Right atrium auricular region (tissue), 2 donors: ENCODE measurements at regions not wholly inside any gene's neighbourhood (a gene's known extent, or its start where the extent isn't known, plus 50 kb on each side); places are given as distances from the start of the nearest gene placed in this dataset.

Experiments
- DNase-seq: peaks from one replicate; pipeline ENCODE4 v3.0.0-alpha.2; 2019; ENCODE audit warnings: low spot score
- H3K27ac ChIP-seq, 2 donors: fragments of 200-600 bp; sonication (generic); 1 replicate in 1 of 2; 2 replicates in 1 of 2; pipeline ENCODE4 v1.5.1; 2016 to 2019
- H3K27me3 ChIP-seq, 2 donors: fragments of 200-600 bp; sonication (generic); one replicate each; pipeline versions ENCODE4 v1.5.1 to v1.6.0; 2017 to 2019
- H3K36me3 ChIP-seq: fragments of 200-600 bp; sonication (generic); one replicate; pipeline ENCODE4 v1.5.1; 2016
- H3K4me1 ChIP-seq, 2 donors: fragments of 200-600 bp; sonication (generic); one replicate each; pipeline versions ENCODE4 v1.5.1 to v1.6.0; 2017 to 2019
- H3K4me3 ChIP-seq, 2 donors: fragments of 200-600 bp; sonication (generic); 1 replicate in 1 of 2; 2 replicates in 1 of 2; pipeline ENCODE4 v1.5.1; 2017 to 2019; ENCODE audit warnings: mild to moderate bottlenecking in 1 of 2, moderate library complexity in 1 of 2
- H3K9me3 ChIP-seq, 2 donors: fragments of 200-600 bp; sonication (generic); one replicate each; pipeline ENCODE4 v1.5.1; 2019
- TF ChIP-seq, protein P1 (sequence below), 2 donors: fragments of 200-600 bp; sonication (generic); IDR thresholded peaks; one replicate each; pipeline ENCODE4 v1.5.1; 2019; ENCODE audit warnings: antibody characterized with exemption in 2 of 2

DNA sequence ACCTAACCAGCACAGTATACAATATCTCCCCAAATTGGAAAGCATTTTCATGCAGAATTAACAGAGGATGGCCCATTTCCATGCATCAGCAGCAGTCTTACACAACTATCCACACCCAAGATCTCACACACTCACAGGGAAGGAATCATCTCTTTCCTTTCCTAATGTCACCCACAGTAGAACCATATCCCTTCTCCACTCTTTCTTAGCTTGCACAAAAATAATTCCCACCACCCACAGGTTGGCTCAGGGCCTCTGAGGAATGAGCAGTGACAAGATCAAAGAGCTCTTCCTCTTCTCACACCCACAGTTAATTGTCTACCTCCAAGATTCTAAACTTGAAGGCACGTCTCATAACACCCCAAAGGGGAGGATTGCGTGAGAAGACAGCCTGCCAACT lies 217.7 kb upstream of the VEGFC start:
- no peak overlapping the region for H3K4me3 ChIP-seq

DNA sequence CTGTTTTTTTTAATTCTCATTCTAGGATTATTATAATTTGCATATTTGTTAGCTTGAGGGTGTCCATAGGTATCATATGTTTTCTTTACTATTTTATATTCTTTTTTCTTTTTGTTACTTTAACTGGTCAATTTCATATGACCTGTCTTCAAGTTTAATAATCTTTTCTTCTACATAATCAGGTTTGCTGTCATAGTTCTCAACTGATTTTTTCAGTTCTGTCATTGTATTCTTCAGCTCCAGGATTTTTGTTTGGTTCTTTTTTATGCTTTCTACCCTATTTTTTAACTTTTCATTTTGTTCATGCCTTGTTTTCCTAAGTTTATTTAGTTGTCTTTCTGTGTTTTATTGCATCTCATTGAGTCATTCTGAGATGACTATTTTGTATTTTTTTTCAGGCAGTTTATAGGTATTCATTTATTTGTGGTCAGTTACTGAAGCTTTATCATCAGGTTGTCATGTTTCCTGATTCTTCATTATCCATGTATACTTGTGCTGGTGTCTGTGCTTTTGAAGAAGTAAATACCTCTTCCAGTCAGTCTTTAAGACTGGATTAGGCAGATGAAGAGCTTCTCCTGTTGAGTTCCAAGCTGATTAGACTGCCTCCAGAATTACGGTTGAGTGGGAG lies 220.3 kb upstream of the VEGFC start:
- TF ChIP-seq, protein P1, sequence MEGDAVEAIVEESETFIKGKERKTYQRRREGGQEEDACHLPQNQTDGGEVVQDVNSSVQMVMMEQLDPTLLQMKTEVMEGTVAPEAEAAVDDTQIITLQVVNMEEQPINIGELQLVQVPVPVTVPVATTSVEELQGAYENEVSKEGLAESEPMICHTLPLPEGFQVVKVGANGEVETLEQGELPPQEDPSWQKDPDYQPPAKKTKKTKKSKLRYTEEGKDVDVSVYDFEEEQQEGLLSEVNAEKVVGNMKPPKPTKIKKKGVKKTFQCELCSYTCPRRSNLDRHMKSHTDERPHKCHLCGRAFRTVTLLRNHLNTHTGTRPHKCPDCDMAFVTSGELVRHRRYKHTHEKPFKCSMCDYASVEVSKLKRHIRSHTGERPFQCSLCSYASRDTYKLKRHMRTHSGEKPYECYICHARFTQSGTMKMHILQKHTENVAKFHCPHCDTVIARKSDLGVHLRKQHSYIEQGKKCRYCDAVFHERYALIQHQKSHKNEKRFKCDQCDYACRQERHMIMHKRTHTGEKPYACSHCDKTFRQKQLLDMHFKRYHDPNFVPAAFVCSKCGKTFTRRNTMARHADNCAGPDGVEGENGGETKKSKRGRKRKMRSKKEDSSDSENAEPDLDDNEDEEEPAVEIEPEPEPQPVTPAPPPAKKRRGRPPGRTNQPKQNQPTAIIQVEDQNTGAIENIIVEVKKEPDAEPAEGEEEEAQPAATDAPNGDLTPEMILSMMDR (IDR thresholded peaks at IDR 0.05), result no peak
- no peak overlapping the region for H3K4me3 ChIP-seq

More for the DNA sequence above, 217.7 kb upstream of the VEGFC start:
- Histone ChIP-seq H3K4me1 (no peaks in the 10 kb centered on the region), H3K27me3 (no peaks in the 10 kb centered on the region), H3K9me3 (peaks cover 0 to 20% of the 10 kb centered on the region in 2 donors), H3K36me3 (no peaks in the 10 kb centered on the region), H3K27ac (no peak overlapping the region)
- TF ChIP-seq, protein P1 (IDR thresholded peaks at IDR 0.05), result no peak
- DNase-seq, result no peak

DNA sequence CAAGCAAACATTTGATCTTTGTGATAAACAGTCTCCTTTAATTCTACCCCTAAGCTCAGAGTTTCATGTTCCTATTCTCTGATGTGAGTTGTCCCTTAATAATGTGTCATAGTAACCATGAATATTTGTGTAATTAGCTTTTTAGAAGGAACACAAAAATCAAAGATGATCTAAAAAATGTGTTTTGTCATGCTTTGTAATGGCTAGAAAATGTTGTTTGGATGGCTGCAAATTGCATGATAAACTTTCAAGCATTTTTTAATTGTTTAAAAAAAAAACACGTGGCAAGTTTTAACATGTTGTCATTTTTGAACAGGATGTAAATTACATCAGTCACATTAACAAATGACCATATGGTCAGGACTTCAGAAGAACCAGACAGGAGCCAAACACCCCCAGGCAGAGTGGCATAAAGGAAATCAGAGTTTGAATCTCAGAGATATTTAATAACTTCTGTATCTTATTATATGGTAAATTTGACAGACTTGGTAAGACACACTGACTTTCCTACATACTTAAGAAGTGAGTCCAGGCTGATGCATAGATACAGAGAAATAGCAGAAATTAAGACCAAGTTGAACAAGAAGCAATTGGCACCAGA lies 223.9 kb upstream of the VEGFC start:
- no peak for DNase-seq
- peaks cover 0 to 20% of the 10 kb centered on the region in 2 donors for H3K9me3 ChIP-seq

More for the DNA sequence above, 220.3 kb upstream of the VEGFC start:
- no peak overlapping the region for H3K27ac ChIP-seq
- no peaks in the 10 kb centered on the region for H3K36me3 ChIP-seq
- no peak for DNase-seq
- peaks cover 0 to 20% of the 10 kb centered on the region in 2 donors for H3K9me3 ChIP-seq
- no peaks in the 10 kb centered on the region for H3K27me3 ChIP-seq
- H3K4me1 ChIP-seq, result no peaks in the 10 kb centered on the region

DNA sequence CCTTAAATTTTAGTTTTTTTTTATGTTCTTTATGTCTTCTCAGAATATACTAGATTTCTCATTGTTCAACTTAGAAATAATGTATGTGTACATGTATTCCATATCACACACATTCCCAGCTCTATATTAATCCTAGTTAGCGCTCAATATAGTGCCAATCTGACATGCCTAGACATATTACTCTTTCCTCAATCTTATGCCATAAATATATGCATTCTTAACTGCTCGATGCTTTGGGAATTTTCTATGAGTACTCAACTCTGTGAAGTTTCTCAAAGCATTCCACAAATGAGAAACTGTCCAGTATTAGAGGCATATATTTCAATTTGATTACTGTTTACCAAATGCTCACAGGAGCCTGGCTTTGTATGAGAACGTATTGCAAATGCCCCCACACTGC lies 231.2 kb upstream of the VEGFC start:
- Histone ChIP-seq H3K27ac (no peak overlapping the region), H3K36me3 (no peaks in the 10 kb centered on the region), H3K9me3 (peaks cover 0 to 7% of the 10 kb centered on the region in 2 donors), H3K27me3 (no peaks in the 10 kb centered on the region), H3K4me3 (no peak overlapping the region), H3K4me1 (no peaks in the 10 kb centered on the region)
- TF ChIP-seq, protein P1 (IDR thresholded peaks at IDR 0.05), result no peak
- DNase-seq, result no peak

More for the DNA sequence above, 223.9 kb upstream of the VEGFC start:
- Histone ChIP-seq H3K27ac (no peak overlapping the region), H3K4me3 (no peak overlapping the region), H3K4me1 (no peaks in the 10 kb centered on the region), H3K27me3 (no peaks in the 10 kb centered on the region), H3K36me3 (no peaks in the 10 kb centered on the region)
- TF ChIP-seq, protein P1 (IDR thresholded peaks at IDR 0.05), result no peak

DNA sequence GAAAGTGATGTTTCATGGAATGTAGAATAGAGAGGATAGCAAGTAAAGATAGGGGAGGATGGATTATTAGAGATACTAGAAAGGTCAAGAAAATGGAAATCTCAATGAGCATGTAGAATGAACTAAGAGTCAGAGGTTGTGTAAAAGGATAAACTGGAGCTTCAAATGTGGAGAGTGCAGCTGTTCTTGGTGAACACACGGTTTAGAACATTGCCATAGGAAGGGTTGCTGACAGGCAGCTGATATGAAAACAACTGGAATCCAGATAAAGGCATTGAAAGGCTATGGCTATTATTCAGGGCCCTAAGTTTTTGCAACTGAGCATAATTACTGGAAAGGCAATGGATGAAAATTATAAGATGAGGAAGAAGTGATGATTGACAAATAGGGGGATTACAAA lies 239.6 kb upstream of the VEGFC start:
- Histone ChIP-seq H3K27me3 (no peaks in the 10 kb centered on the region), H3K4me3 (no peak overlapping the region), H3K9me3 (no peaks in the 10 kb centered on the region), H3K4me1 (no peaks in the 10 kb centered on the region), H3K36me3 (no peaks in the 10 kb centered on the region), H3K27ac (no peak overlapping the region)
- DNase-seq, result no peak
- TF ChIP-seq, protein P1 (IDR thresholded peaks at IDR 0.05), result no peak
